SIG-M5 treated with dmso at 0.1 percent for 504 hours (cell line): ENCODE measurements at regions not wholly inside any gene's neighbourhood (a gene's known extent, or its start where the extent isn't known, plus 50 kb on each side); places are given as distances from the start of the nearest gene placed in this dataset.
"Not testable (repeated sequence)": the region's sequence is repeated elsewhere in the genome, so short reads cannot be mapped to it uniquely, and the experiment has no call there.

Experiments
- DNase-seq: peaks from one replicate; lab custom pipeline; 2025; ENCODE audit not compliant: unreplicated experiment; lab: John Stamatoyannopoulos, UW

- DNase-seq = not testable (repeated sequence)
These were observed 64.0 kb upstream of the PLEKHM1 start for GRCh38 chr17:45554479-45554878.

GRCh38 chr17:45558821-45559220 lies 68.3 kb upstream of the PLEKHM1 start:
- not testable (repeated sequence) for DNase-seq

- DNase-seq = not testable (repeated sequence)
These were observed 72.3 kb upstream of the PLEKHM1 start for GRCh38 chr17:45562868-45563267.

GRCh38 chr17:45563283-45563682 lies 72.8 kb upstream of the PLEKHM1 start:
- not testable (repeated sequence) for DNase-seq

GRCh38 chr17:45568275-45568674 lies 77.8 kb upstream of the PLEKHM1 start:
- DNase-seq = not testable (repeated sequence)

- not testable (repeated sequence) for DNase-seq
These were observed 82.8 kb upstream of the PLEKHM1 start for GRCh38 chr17:45573326-45573725.

- no peak for DNase-seq
These were observed 83.6 kb upstream of the PLEKHM1 start for GRCh38 chr17:45573924-45574770.

GRCh38 chr17:45575126-45575885 lies 84.8 kb upstream of the PLEKHM1 start:
- no peak for DNase-seq

- not testable (repeated sequence) for DNase-seq
These were observed 86.2 kb upstream of the PLEKHM1 start for GRCh38 chr17:45576527-45577307.

GRCh38 chr17:45577571-45578279 lies 87.2 kb upstream of the PLEKHM1 start:
- DNase-seq = no peak

- no peak for DNase-seq
These were observed 88.3 kb upstream of the PLEKHM1 start for GRCh38 chr17:45578516-45579455.

- DNase-seq = no peak
These were observed 89.3 kb upstream of the PLEKHM1 start for GRCh38 chr17:45579529-45580495.

- no peak for DNase-seq
These were observed 90.4 kb upstream of the PLEKHM1 start for GRCh38 chr17:45580924-45581323.

- no peak for DNase-seq
These were observed 91.3 kb upstream of the PLEKHM1 start for GRCh38 chr17:45581860-45582259.

GRCh38 chr17:45584092-45585036 lies 93.8 kb upstream of the PLEKHM1 start:
- DNase-seq = no peak

- not testable (repeated sequence) for DNase-seq
These were observed 94.7 kb upstream of the PLEKHM1 start for GRCh38 chr17:45585037-45585733.
